HG03469 (cell line): ENCODE measurements at regions not wholly inside any gene's neighbourhood (a gene's known extent, or its start where the extent isn't known, plus 50 kb on each side); places are given as distances from the start of the nearest gene placed in this dataset.
"Not testable (repeated sequence)": the region's sequence is repeated elsewhere in the genome, so short reads cannot be mapped to it uniquely, and the experiment has no call there.

Source experiments
- ATAC-seq: cut with Tn5 transposase; IDR thresholded peaks from one replicate; pipeline ENCODE4 v1.9.1; 2021; ENCODE audit warnings: mild to moderate bottlenecking, moderate library complexity, moderate number of reproducible peaks; ENCODE audit not compliant: unreplicated experiment

- ATAC-seq: no peak
These were observed 114.2 kb upstream of the BEND6 start for GRCh38 chr6:56840467-56841380.

- ATAC-seq: no peak
These were observed 115.2 kb upstream of the BEND6 start for GRCh38 chr6:56839533-56840183.

- ATAC-seq: no peak
These were observed 115.9 kb upstream of the BEND6 start for GRCh38 chr6:56838965-56839364.

GRCh38 chr6:56838016-56838555 is 116.8 kb upstream of the BEND6 start:
- ATAC-seq: no peak

GRCh38 chr6:56837322-56837894 is 117.5 kb upstream of the BEND6 start:
- no peak for ATAC-seq

GRCh38 chr6:56835612-56836011 is 119.3 kb upstream of the BEND6 start:
- ATAC-seq: no peak

GRCh38 chr6:56833873-56834272 is 121.0 kb upstream of the BEND6 start:
- no peak for ATAC-seq

- ATAC-seq: no peak
These were observed 121.6 kb upstream of the BEND6 start for GRCh38 chr6:56833127-56833791.

- no peak for ATAC-seq
These were observed 122.7 kb upstream of the BEND6 start for GRCh38 chr6:56832225-56832624.

- no peak for ATAC-seq
These were observed 123.6 kb upstream of the BEND6 start for GRCh38 chr6:56831334-56831733.

GRCh38 chr6:56827908-56828649 is 126.8 kb upstream of the BEND6 start:
- ATAC-seq: no peak

GRCh38 chr6:56824431-56824830 is 130.5 kb upstream of the BEND6 start:
- not testable (repeated sequence) for ATAC-seq

- ATAC-seq: no peak
These were observed 133.9 kb upstream of the BEND6 start for GRCh38 chr6:56821005-56821432.

GRCh38 chr6:56820060-56820459 is 134.8 kb upstream of the BEND6 start:
- ATAC-seq: no peak

- no peak for ATAC-seq
These were observed 135.3 kb upstream of the BEND6 start for GRCh38 chr6:56819604-56820003.

- no peak for ATAC-seq
These were observed 138.5 kb upstream of the BEND6 start for GRCh38 chr6:56816370-56816769.

- no peak for ATAC-seq
These were observed 139.5 kb upstream of the BEND6 start for GRCh38 chr6:56815436-56815835.

GRCh38 chr6:56814802-56815201 is 140.1 kb upstream of the BEND6 start:
- ATAC-seq: no peak

- no peak for ATAC-seq
These were observed 140.6 kb upstream of the BEND6 start for GRCh38 chr6:56814308-56814707.

GRCh38 chr6:56812851-56813250 is 142.1 kb upstream of the BEND6 start:
- ATAC-seq: not testable (repeated sequence)
